ENCODE measurements at regions not wholly inside any gene's neighbourhood (a gene's known extent, or its start where the extent isn't known, plus 50 kb on each side); places are given as distances from the start of the nearest gene placed in this dataset.

- no peaks in the 10 kb centered on the region for H3K36me3 ChIP-seq (ENCODE audit: insufficient read depth, low read length)
- CTCF ChIA-PET (ENCODE audit: unreplicated experiment), result no interaction called here
- no peak overlapping the region for H3K27ac ChIP-seq (ENCODE audit: low read depth, low read length, poor library complexity, severe bottlenecking)
- no peak for DNase-seq (ENCODE audit: low spot score)
- BruUV-seq (replicated peaks), result no TSS peak
- no peak overlapping the region for H3K4me3 ChIP-seq (ENCODE audit: low read depth, low read length, poor library complexity, severe bottlenecking)
- no peaks in the 10 kb centered on the region for H3K9me2 ChIP-seq (ENCODE audit: insufficient read depth, low read length)
- intact Hi-C loops (cut with micrococcal nuclease; ENCODE audit: unreplicated experiment), result no loop called here
- H3K4me1 ChIP-seq (ENCODE audit: insufficient read depth, low read length, poor library complexity, severe bottlenecking), result peaks cover 17% of the 10 kb centered on the region
- H4K20me1 ChIP-seq (ENCODE audit: insufficient read depth, low read length), result no peaks in the 10 kb centered on the region
- H3K9me3 ChIP-seq (ENCODE audit: low read length), result no peaks in the 10 kb centered on the region
- no peak overlapping the region for H3K4me2 ChIP-seq (ENCODE audit: low read length)
- no peak for TF ChIP-seq EZH2phosphoT487 (IDR thresholded peaks at IDR 0.05; ENCODE audit: borderline replicate concordance, low read depth, low read length)
- TF ChIP-seq, protein P1, sequence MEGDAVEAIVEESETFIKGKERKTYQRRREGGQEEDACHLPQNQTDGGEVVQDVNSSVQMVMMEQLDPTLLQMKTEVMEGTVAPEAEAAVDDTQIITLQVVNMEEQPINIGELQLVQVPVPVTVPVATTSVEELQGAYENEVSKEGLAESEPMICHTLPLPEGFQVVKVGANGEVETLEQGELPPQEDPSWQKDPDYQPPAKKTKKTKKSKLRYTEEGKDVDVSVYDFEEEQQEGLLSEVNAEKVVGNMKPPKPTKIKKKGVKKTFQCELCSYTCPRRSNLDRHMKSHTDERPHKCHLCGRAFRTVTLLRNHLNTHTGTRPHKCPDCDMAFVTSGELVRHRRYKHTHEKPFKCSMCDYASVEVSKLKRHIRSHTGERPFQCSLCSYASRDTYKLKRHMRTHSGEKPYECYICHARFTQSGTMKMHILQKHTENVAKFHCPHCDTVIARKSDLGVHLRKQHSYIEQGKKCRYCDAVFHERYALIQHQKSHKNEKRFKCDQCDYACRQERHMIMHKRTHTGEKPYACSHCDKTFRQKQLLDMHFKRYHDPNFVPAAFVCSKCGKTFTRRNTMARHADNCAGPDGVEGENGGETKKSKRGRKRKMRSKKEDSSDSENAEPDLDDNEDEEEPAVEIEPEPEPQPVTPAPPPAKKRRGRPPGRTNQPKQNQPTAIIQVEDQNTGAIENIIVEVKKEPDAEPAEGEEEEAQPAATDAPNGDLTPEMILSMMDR (conservative IDR thresholded peaks at IDR 0.05; ENCODE audit: low read length), result no peak
- H2AFZ ChIP-seq (ENCODE audit: low read length), result no peak overlapping the region
- H3K79me2 ChIP-seq (ENCODE audit: insufficient read depth, low read depth, low read length), result no peaks in the 10 kb centered on the region
- POLR2A ChIA-PET, result no interaction called here
Observed at GRCh38 chr6:53413326-53413725, 64.6 kb upstream of the ELOVL5 start.

- no peaks in the 10 kb centered on the region for H3K9me3 ChIP-seq (ENCODE audit: low read length)
- no peaks in the 10 kb centered on the region for H3K79me2 ChIP-seq (ENCODE audit: insufficient read depth, low read depth, low read length)
- DNase-seq (ENCODE audit: low spot score), result no peak
- H3K4me3 ChIP-seq (ENCODE audit: low read depth, low read length, poor library complexity, severe bottlenecking), result no peak overlapping the region
- intact Hi-C loops (cut with micrococcal nuclease; ENCODE audit: unreplicated experiment), result no loop called here
- H3K36me3 ChIP-seq (ENCODE audit: insufficient read depth, low read length), result no peaks in the 10 kb centered on the region
- TF ChIP-seq, protein P1 (conservative IDR thresholded peaks at IDR 0.05; ENCODE audit: low read length), result no peak
- TF ChIP-seq EZH2phosphoT487 (IDR thresholded peaks at IDR 0.05; ENCODE audit: borderline replicate concordance, low read depth, low read length), result no peak
- no peak overlapping the region for H2AFZ ChIP-seq (ENCODE audit: low read length)
- H3K27ac ChIP-seq (ENCODE audit: low read depth, low read length, poor library complexity, severe bottlenecking), result no peak overlapping the region
- no peaks in the 10 kb centered on the region for H3K9me2 ChIP-seq (ENCODE audit: insufficient read depth, low read length)
- peaks cover 17% of the 10 kb centered on the region for H3K4me1 ChIP-seq (ENCODE audit: insufficient read depth, low read length, poor library complexity, severe bottlenecking)
- H4K20me1 ChIP-seq (ENCODE audit: insufficient read depth, low read length), result no peaks in the 10 kb centered on the region
- no TSS peak for BruUV-seq (replicated peaks)
- ChIA-PET POLR2A (no interaction called here), CTCF (ENCODE audit: unreplicated experiment) (no interaction called here)
- no peak overlapping the region for H3K4me2 ChIP-seq (ENCODE audit: low read length)
Observed at GRCh38 chr6:53412751-53413150, 64.0 kb upstream of the ELOVL5 start.

- intact Hi-C loops (cut with micrococcal nuclease; ENCODE audit: unreplicated experiment), result no loop called here
- Histone ChIP-seq H3K9me3 (ENCODE audit: low read length) (no peaks in the 10 kb centered on the region), H3K27ac (ENCODE audit: low read depth, low read length, poor library complexity, severe bottlenecking) (no peak overlapping the region), H3K36me3 (ENCODE audit: insufficient read depth, low read length) (no peaks in the 10 kb centered on the region), H3K4me3 (ENCODE audit: low read depth, low read length, poor library complexity, severe bottlenecking) (no peak overlapping the region), H3K79me2 (ENCODE audit: insufficient read depth, low read depth, low read length) (no peaks in the 10 kb centered on the region), H3K4me2 (ENCODE audit: low read length) (no peak overlapping the region), H3K9me2 (ENCODE audit: insufficient read depth, low read length) (no peaks in the 10 kb centered on the region), H3K4me1 (ENCODE audit: insufficient read depth, low read length, poor library complexity, severe bottlenecking) (peaks cover 17% of the 10 kb centered on the region), H4K20me1 (ENCODE audit: insufficient read depth, low read length) (no peaks in the 10 kb centered on the region), H2AFZ (ENCODE audit: low read length) (0 out of 2 replicates have a peak overlapping the region, but pooled peaks have one; percentile 6)
- DNase-seq (ENCODE audit: low spot score), result no peak
- no peak for TF ChIP-seq EZH2phosphoT487 (IDR thresholded peaks at IDR 0.05; ENCODE audit: borderline replicate concordance, low read depth, low read length)
- TF ChIP-seq, protein P1 (conservative IDR thresholded peaks at IDR 0.05; ENCODE audit: low read length), result no peak
- no TSS peak for BruUV-seq (replicated peaks)
- POLR2A ChIA-PET, result interaction anchor here (0.7 to 1.7 kb wide), 5 partner anchors 15 to 499 kb away, joined by 3 to 5 read pairs (median 3); no protein-coding TSS in a partner anchor
- CTCF ChIA-PET (ENCODE audit: unreplicated experiment), result interaction anchor here (0.8 to 1.5 kb wide), 2 partner anchors 13 to 64 kb away, joined by 3 to 5 read pairs; no protein-coding TSS in a partner anchor
Observed at GRCh38 chr6:53412021-53412715, 63.4 kb upstream of the ELOVL5 start.

Data from OCI-LY7 (cell line).